IPS-18a (cell line): ENCODE measurements at regions not wholly inside any gene's neighbourhood (a gene's known extent, or its start where the extent isn't known, plus 50 kb on each side); places are given as distances from the start of the nearest gene placed in this dataset.
"Not testable (repeated sequence)": the region's sequence is repeated elsewhere in the genome, so short reads cannot be mapped to it uniquely, and the experiment has no call there.

ENCODE experiments used
- H3K27ac ChIP-seq: one replicate; pipeline ENCODE4 v1.5.1; 2013; ENCODE audit warnings: low read length
- H3K27me3 ChIP-seq: one replicate; pipeline ENCODE4 v1.6.1; 2013; ENCODE audit warnings: mild to moderate bottlenecking, low read length; ENCODE audit not compliant: control insufficient read depth, insufficient read depth
- H3K36me3 ChIP-seq: one replicate; pipeline ENCODE4 v1.6.1; 2013; ENCODE audit warnings: low read depth, low read length; ENCODE audit not compliant: control insufficient read depth
- H3K4me1 ChIP-seq: one replicate; pipeline ENCODE4 v1.6.1; 2013; ENCODE audit warnings: low read depth, low read length; ENCODE audit not compliant: control insufficient read depth
- H3K4me3 ChIP-seq: one replicate; pipeline ENCODE4 v1.5.1; 2013; ENCODE audit warnings: low read length
- H3K9ac ChIP-seq: one replicate; pipeline ENCODE4 v1.6.1; 2013; ENCODE audit warnings: mild to moderate bottlenecking, low read length, moderate library complexity
- H3K9me3 ChIP-seq: one replicate; pipeline ENCODE4 v1.6.1; 2013; ENCODE audit warnings: low read depth, low read length; ENCODE audit not compliant: control insufficient read depth

- Histone ChIP-seq H3K27ac (no peak overlapping the region), H3K27me3 (no peaks in the 10 kb centered on the region), H3K9ac (no peak overlapping the region), H3K4me1 (no peaks in the 10 kb centered on the region), H3K36me3 (no peaks in the 10 kb centered on the region), H3K9me3 (no peaks in the 10 kb centered on the region), H3K4me3 (no peak overlapping the region)
Measured at GRCh38 chr2:78154586-78154985, 632.4 kb upstream of the LRRTM4 start.

GRCh38 chr2:78162202-78162601, 640.0 kb upstream of the LRRTM4 start:
- Histone ChIP-seq H3K9me3 (no peaks in the 10 kb centered on the region), H3K27ac (no peak overlapping the region), H3K4me1 (no peaks in the 10 kb centered on the region), H3K4me3 (no peak overlapping the region), H3K27me3 (no peaks in the 10 kb centered on the region), H3K9ac (no peak overlapping the region), H3K36me3 (no peaks in the 10 kb centered on the region)

GRCh38 chr2:78172157-78172556, 650.0 kb upstream of the LRRTM4 start:
- not testable (repeated sequence) for H3K36me3 ChIP-seq

GRCh38 chr2:78175645-78176044, 653.5 kb upstream of the LRRTM4 start:
- no peaks in the 10 kb centered on the region for H3K27me3 ChIP-seq
- peaks cover 3% of the 10 kb centered on the region for H3K4me1 ChIP-seq
- no peaks in the 10 kb centered on the region for H3K36me3 ChIP-seq
- no peak overlapping the region for H3K9ac ChIP-seq
- no peak overlapping the region for H3K4me3 ChIP-seq
- no peaks in the 10 kb centered on the region for H3K9me3 ChIP-seq
- no peak overlapping the region for H3K27ac ChIP-seq

More at GRCh38 chr2:78172157-78172556, 650.0 kb upstream of the LRRTM4 start:
- H3K9me3 ChIP-seq, H3K4me3 ChIP-seq, H3K27me3 ChIP-seq, H3K27ac ChIP-seq, H3K9ac ChIP-seq, H3K4me1 ChIP-seq: not testable (repeated sequence)

GRCh38 chr2:78201064-78201575, 678.9 kb upstream of the LRRTM4 start:
- Histone ChIP-seq H3K4me3 (no peak overlapping the region), H3K36me3 (no peaks in the 10 kb centered on the region), H3K27ac (no peak overlapping the region)

GRCh38 chr2:78202366-78202765, 680.2 kb upstream of the LRRTM4 start:
- H3K9ac ChIP-seq = no peak overlapping the region
- no peaks in the 10 kb centered on the region for H3K27me3 ChIP-seq
- H3K9me3 ChIP-seq = no peaks in the 10 kb centered on the region
- H3K36me3 ChIP-seq = no peaks in the 10 kb centered on the region
- no peak overlapping the region for H3K4me3 ChIP-seq
- H3K27ac ChIP-seq = no peak overlapping the region
- no peaks in the 10 kb centered on the region for H3K4me1 ChIP-seq

More at GRCh38 chr2:78201064-78201575, 678.9 kb upstream of the LRRTM4 start:
- no peak overlapping the region for H3K9ac ChIP-seq
- no peaks in the 10 kb centered on the region for H3K27me3 ChIP-seq
- no peaks in the 10 kb centered on the region for H3K9me3 ChIP-seq
- H3K4me1 ChIP-seq = no peaks in the 10 kb centered on the region

GRCh38 chr2:78202986-78203670, 681.0 kb upstream of the LRRTM4 start:
- Histone ChIP-seq H3K36me3 (no peaks in the 10 kb centered on the region), H3K4me1 (no peaks in the 10 kb centered on the region), H3K9ac (no peak overlapping the region), H3K4me3 (no peak overlapping the region), H3K9me3 (no peaks in the 10 kb centered on the region), H3K27ac (no peak overlapping the region), H3K27me3 (no peaks in the 10 kb centered on the region)

- Histone ChIP-seq H3K4me3 (no peak overlapping the region), H3K9me3 (no peaks in the 10 kb centered on the region), H3K4me1 (peaks cover 6% of the 10 kb centered on the region), H3K36me3 (no peaks in the 10 kb centered on the region), H3K27me3 (no peaks in the 10 kb centered on the region), H3K9ac (no peak overlapping the region), H3K27ac (no peak overlapping the region)
Measured at GRCh38 chr2:78218066-78218465, 695.9 kb upstream of the LRRTM4 start.

- Histone ChIP-seq H3K27me3 (no peaks in the 10 kb centered on the region), H3K4me1 (no peaks in the 10 kb centered on the region), H3K9ac (no peak overlapping the region), H3K36me3 (no peaks in the 10 kb centered on the region), H3K27ac (no peak overlapping the region), H3K9me3 (no peaks in the 10 kb centered on the region), H3K4me3 (no peak overlapping the region)
Measured at GRCh38 chr2:78237704-78238103, 715.5 kb upstream of the LRRTM4 start.

- Histone ChIP-seq H3K9me3 (no peaks in the 10 kb centered on the region), H3K27ac (no peak overlapping the region), H3K27me3 (no peaks in the 10 kb centered on the region), H3K9ac (no peak overlapping the region), H3K36me3 (no peaks in the 10 kb centered on the region), H3K4me3 (no peak overlapping the region), H3K4me1 (peaks cover 8% of the 10 kb centered on the region)
Measured at GRCh38 chr2:78245394-78246135, 723.4 kb upstream of the LRRTM4 start.

- Histone ChIP-seq H3K9ac (no peak overlapping the region), H3K27me3 (no peaks in the 10 kb centered on the region), H3K4me1 (no peaks in the 10 kb centered on the region), H3K9me3 (no peaks in the 10 kb centered on the region), H3K4me3 (no peak overlapping the region), H3K36me3 (no peaks in the 10 kb centered on the region), H3K27ac (no peak overlapping the region)
Measured at GRCh38 chr2:78251708-78252107, 729.5 kb upstream of the LRRTM4 start.

- Histone ChIP-seq H3K36me3 (no peaks in the 10 kb centered on the region), H3K27ac (no peak overlapping the region), H3K4me1 (peaks cover 8% of the 10 kb centered on the region), H3K9ac (no peak overlapping the region), H3K9me3 (no peaks in the 10 kb centered on the region), H3K27me3 (no peaks in the 10 kb centered on the region), H3K4me3 (no peak overlapping the region)
Measured at GRCh38 chr2:78260861-78261260, 738.7 kb upstream of the LRRTM4 start.
